DMS53 treated with DMSO at 0.1 percent for 48 hours (cell line): ENCODE measurements at regions not wholly inside any gene's neighbourhood (a gene's known extent, or its start where the extent isn't known, plus 50 kb on each side); places are given as distances from the start of the nearest gene placed in this dataset.

Experiments
- DNase-seq: peaks from one replicate; lab custom pipeline; 2025; ENCODE audit not compliant: unreplicated experiment; lab: John Stamatoyannopoulos, UW

GRCh38 chr13:104251931-104252330, 1185.7 kb upstream of the SLC10A2 start:
- DNase-seq = no peak

GRCh38 chr13:104246955-104247354, 1180.7 kb upstream of the SLC10A2 start:
- no peak for DNase-seq

DNA sequence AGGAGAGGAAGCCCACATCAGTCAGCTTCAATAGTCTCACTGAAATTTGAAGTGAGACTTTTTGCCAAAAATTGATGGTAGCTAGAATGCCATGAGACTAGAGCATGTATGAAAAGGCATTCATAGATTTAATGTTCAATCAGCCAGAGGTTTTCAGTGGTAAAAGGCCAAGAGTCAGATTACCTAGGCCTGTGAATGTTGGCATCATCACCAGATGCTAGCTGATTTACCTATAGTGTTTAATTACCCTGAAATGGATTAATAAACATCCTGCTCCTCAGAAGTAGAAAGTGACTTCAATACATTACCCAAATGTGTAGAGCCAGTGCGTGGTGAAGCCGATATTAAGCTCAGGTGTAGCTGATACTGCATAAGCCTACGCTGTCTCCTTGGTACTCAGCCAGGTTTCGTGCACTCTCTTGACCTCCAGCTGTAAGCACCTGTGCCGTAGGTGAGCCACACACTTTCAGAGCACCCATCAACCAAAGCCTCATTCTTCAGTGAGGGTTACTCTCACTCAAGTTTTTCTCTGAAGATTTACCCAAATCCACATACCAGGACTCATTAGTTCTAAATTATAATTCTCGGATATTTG, 1140.3 kb upstream of the SLC10A2 start:
- no peak for DNase-seq

- DNase-seq = no peak
Observed at GRCh38 chr13:104204177-104204576, 1138.0 kb upstream of the SLC10A2 start.

- no peak for DNase-seq
Observed at GRCh38 chr13:104198801-104199200, 1132.6 kb upstream of the SLC10A2 start.

- DNase-seq = no peak
Observed at GRCh38 chr13:104196611-104197010, 1130.4 kb upstream of the SLC10A2 start.

DNA sequence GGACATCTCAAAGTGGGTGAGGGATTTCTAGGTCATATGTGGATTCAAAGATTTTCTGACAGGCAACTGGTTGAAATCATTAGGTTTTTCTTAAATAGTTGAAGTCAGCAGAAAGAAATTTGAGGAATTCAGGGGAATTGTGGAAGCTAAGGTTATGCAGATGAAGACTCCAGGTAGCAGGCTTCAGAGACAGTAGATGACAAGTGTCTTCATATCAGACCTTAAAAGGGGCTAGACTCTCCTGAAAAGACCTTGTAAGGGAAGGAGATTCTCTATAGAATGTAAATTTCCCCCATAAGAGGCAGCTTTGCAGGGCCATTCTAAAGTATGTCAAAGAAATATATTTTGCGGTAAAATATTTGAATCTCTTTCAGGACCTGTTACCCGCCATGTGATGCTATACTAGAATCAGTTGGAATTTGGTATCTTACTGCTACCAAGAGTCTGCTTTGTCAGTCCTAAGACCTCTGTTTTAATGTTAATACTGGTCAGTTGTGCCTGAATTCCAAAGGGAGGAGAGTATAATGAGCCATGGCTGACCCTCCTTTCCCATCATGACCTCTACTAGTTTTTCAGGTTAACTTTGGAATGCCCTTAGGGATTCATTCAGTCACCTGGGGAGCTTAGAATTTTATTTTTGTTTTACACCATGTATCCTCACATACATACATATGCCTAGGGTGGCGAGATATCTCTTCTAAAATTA, 1115.5 kb upstream of the SLC10A2 start:
- no peak for DNase-seq

DNA sequence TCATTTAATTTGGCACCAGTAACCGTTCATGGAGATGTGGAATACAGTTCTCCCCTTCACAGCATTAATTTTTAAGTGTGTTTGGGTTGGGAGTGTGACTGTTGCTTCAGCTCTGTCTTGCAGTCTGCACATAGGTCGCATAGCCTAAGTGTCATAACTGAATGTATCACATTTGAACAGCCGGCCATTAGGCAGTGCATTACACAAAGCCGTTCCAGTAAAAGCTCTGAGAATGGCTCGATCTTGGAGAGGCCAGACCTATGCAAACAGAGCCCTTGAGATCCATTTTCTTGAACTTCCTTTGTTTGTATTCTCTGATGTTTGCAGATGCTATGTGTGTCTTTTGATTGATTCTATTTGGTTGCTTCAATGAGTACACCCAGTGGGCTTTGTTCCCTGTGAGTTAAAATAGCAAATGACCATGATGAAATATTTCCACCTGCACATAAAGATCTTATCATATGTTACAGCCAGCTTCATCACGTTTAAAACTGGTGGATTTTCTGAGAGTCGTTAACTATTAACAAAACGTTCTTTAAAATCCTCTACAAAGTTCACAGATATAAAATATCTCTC, 1104.9 kb upstream of the SLC10A2 start:
- no peak for DNase-seq

DNA sequence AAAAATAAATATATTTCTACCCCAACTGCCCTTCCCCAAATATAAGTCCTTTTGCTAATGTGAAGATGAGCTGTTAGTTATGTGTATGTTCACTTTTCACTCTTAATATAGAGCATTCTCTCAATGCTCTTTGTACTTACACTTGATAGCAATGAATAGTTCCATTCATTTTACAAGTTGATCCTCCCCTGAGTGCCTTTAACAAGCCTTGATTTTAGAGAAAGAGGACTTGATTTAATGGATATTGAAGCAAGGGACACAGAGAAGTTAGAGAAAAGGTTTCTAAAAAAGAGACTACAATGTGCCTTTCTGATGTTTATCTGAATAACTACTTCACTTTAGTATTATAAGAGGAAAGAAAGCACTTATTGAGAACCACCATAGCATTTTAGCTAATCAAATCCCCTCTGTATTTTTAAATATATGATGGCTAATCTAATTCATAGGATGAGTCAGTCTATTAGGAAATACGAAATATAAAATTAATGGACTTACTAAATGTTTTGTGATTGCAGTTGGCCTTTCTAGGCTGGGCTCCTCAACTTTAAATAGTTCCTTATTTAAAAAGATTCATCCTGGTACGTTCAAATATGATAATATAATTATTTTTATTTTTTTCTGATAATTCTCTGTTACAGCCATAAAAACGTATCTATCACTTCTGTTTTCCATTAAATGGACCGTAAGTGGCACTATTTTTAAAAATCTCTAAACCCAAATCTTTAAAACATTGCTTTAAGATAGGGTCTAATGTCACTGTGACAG, 1097.8 kb upstream of the SLC10A2 start:
- DNase-seq = no peak

DNA sequence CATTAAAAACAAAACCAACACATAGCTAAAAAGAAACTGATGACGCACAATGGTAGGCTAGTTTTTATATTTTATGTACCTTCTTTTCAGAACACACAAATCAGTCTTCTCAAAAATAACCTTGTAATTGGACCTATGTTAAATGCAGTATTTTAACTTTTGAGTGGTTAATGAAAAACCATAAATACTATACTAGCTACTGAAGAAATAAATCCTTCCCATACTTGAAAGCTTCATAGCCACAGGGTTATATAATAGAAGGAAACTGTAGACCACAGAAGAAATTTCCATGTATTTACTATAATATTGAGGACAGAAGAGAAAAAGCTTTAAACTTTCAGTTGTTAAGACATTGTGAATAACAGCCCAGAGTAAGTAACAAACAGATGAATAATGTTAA, 1094.3 kb upstream of the SLC10A2 start:
- no peak for DNase-seq

- peak; percentile 30 for DNase-seq
Observed at GRCh38 chr13:104143760-104144416, 1077.7 kb upstream of the SLC10A2 start.

GRCh38 chr13:104140552-104140951, 1074.3 kb upstream of the SLC10A2 start:
- DNase-seq = no peak

DNA sequence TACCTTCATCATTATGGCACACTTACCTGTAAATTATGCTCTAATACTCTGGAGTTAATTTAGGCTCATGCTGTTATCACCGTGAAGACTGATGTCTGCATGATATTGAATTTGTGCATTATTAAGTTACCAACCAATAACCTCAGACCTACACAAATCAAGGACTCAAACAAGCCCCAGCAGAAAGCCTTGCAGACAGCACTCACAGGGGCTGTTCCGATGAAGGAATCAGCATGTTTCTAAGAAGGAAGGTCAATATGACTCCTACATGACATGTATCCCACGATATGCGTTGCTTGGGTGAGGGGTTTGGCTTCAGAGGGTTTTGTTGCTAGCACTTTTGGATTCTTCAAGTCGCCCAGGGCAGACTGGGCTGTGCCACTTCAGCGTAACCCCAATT, 1071.2 kb upstream of the SLC10A2 start:
- DNase-seq = no peak

GRCh38 chr13:104132849-104133248, 1066.6 kb upstream of the SLC10A2 start:
- DNase-seq = no peak

DNA sequence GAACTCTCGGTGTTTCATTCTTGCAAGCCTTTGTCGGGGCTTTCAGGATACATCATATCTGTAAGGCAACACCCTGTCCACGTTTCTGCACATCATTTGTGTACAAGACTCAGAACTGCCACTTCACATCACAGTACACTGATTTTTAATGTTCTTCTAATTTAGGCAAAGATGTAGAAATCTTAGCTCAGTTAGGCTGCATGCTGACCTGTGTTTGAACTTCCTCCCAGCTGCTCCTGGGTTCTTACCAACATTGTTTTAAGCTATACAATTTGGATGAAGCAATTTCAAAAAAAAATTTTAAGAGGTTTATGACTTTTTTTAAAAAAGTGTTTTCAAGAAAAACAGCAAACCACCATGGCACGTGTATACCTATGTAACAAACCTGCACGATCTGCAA, 1047.9 kb upstream of the SLC10A2 start:
- no peak for DNase-seq

- no peak for DNase-seq
Observed at GRCh38 chr13:104111031-104111430, 1044.8 kb upstream of the SLC10A2 start.

- no peak for DNase-seq
Observed at GRCh38 chr13:104106705-104107393, 1040.6 kb upstream of the SLC10A2 start.

GRCh38 chr13:104105418-104106355, 1039.5 kb upstream of the SLC10A2 start:
- DNase-seq = no peak

DNA sequence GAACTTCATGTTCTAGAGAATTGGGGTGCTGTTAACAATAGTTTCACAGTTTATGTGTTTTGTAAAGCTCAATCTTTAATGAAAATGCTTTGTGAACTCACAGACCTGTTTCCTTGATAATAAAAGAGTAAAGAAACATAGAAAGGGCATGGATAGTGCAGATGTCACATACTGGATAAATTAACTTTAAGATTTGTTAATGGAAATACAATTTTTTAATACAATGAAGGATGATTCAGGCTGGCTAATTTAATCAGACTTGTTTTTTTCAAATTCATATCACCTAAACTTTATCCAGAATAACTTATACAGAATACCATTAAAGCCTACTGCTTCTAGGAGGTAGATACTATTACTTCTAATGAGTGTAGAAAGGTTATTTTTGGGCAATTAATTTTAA, 1033.5 kb upstream of the SLC10A2 start:
- DNase-seq = no peak

DNA sequence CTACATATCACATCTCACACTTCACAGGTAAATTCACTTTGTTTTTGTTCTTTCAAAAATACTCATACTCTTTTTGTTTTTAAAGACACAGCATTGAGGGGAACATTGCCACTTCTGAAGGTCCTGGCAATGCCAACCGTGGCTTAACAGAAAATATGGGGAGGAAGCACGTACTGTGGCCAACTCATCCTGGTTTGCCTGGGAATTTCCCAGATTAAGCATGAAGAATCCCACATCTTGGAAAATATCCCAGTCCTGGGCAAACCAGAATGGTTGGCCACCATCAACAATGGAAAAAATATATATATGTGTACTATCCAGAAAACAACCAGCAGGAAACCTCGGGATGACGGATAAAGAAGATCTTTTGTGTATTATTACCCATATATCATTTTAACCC, 1032.2 kb upstream of the SLC10A2 start:
- no peak for DNase-seq
